ENCODE measurements at regions not wholly inside any gene's neighbourhood (a gene's known extent, or its start where the extent isn't known, plus 50 kb on each side); places are given as distances from the start of the nearest gene placed in this dataset.

DNA sequence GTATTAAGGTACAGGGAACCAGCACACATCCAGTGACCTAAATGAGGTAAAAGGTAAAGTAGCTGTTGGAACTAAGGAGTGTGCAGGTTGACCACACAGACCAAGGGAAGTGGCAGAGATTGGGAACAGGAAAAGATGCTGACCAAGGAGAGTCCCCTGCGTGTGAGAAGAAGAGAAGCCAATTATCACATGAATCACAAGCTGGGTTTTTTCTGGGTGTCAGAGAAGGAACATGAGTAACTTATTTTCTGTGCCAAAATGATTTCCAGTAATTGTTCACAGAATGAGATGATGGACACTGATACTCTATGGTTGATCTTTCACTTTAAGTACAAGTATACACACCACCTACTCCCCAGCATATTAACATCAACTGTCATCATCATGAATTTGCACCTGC lies 130.7 kb upstream of the ACO1 start:
- DNase-seq (ENCODE audit: low read depth in 2 of 2) = no peak

DNA sequence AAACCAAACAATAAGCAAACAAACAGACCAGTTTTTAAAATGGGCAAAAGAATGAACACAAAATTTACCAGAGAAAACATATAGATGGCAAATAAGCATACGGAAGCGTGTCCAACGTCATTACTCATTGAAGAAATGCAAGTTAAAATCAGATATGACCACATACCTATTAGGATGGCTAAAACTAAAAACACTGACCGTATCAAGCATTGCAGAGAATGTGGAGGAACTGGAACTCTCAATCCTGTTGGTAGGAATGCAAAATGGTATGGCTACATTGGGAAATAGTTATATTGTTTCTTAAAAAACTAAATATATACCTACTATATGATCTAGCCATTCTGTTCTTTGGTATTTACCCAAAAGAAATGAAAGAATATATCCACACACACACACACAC lies 129.4 kb upstream of the ACO1 start:
- DNase-seq (ENCODE audit: low read depth in 2 of 2) = no peak

DNA sequence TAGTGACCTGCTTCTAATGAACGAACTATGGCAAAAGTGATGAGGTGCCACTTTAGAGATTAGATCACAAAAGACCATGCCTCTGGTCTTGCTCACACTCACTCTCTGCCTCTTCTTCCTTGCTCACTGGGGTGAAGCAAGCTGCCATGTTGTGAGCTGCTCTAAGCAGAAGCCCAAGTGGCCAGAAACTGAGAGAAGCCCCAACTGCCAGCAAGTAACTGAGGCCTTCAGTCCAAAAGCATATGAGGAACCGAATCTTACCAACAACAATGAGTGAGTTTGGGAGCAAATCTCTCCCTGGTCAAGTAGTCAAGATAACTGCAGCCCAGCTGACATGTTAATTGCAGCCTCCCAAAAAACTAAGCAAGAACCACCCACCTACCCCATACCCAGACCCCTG lies 126.0 kb upstream of the ACO1 start:
- DNase-seq (ENCODE audit: low read depth in 2 of 2) = no peak

DNA sequence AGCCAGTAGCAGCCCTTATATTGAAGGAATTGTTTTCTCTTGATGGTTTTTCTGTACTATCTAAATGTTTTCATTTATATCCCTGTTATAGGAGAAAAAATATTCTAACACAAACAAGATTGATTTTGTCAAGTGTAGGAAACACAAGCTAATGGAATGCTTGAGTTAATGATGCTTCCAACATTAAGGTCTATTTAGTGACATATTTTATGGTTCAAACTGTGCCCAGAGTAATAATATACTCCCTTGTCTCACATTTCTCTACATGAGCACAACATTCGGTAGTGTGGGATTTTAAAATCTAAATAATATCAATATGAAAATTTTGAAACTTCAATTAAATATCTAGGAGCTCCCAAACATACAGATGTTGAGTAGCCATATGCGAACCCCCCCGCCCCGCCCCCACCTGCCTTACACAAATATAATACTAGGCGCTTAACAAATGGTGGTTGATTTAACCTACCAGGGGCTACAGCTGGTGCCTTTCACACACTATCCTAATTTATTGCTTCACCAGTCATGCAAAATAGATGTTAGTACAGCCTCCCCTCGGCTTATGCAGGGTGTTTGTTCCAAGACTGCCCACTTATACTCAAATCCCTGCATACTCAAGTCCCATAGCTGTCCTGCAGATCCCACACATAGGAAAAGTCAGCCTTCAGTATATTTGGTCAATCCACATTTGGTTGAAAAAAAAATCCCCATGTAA lies 124.1 kb upstream of the ACO1 start:
- DNase-seq (ENCODE audit: low read depth in 2 of 2) = no peak

DNA sequence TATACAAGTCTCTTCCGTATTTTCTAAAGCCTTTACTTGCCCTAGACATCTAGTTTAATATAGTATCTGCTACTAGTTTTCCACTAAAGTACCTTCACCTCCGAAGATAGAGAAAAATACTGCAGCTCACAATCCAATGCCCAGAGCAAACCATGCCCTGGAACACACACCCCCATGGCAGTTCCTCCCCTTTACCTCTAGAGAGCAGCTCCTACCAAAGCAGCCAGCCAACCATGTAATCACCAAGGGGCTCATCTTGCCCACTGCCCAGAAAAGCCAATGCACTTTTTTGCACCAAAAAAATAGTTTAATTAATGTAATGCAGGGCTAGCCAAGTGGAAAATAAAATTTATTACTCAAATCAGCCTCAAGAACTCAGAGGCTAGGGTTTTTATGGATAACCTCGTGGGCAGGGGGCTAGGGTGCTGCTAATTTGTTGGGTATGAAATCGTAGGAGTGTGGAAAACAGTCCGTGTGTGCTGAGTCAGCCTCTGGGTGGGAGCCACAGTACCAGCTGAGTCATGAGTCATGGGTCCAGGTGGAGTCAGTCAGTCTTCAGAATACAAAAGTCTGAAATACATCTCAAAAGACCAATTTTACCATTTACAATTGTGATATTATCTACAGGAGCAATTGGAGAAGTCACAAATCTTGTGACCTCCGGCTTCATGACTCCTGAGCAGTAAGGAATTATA lies 120.1 kb upstream of the ACO1 start:
- DNase-seq (ENCODE audit: low read depth in 2 of 2) = no peak

DNA sequence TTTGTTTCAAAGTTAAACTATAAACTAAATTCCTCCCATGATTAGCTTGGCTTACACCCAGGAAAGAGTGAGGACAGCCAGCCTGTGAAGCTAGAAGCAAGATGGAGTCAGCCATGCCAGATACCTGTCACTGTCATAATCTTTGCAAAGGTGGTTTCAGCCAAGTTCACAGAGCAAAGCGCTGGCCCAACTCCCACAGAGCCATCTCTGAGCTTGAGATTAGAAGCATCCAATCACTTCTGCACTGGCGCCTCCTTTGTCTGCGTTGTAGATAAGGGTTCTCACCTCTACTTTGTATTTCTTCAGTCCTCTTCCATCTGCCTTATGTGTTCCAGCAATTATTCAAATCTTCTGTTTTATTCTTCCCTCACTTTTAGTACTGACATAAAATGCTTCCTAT lies 119.4 kb upstream of the ACO1 start:
- no peak for DNase-seq (ENCODE audit: low read depth in 2 of 2)

DNA sequence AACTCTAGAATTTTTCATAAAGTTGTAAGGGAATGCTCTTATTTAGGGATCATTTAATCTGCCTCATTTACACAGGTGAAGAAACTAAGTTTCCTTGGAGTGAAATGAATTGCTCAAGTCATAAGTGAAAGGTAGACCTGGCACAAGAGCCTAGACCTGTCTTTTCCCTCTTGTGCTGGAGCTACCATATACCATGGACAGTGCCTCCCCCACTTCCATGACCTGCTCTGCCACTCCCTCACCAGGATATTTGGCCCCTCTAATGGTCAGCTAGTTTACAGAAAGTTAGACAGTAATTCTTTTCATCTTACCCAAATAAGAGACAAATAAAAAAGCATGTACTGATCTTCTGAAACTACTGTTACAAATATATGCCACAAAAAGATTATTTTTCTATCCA lies 105.5 kb upstream of the ACO1 start:
- no peak for DNase-seq (ENCODE audit: low read depth in 2 of 2)

DNA sequence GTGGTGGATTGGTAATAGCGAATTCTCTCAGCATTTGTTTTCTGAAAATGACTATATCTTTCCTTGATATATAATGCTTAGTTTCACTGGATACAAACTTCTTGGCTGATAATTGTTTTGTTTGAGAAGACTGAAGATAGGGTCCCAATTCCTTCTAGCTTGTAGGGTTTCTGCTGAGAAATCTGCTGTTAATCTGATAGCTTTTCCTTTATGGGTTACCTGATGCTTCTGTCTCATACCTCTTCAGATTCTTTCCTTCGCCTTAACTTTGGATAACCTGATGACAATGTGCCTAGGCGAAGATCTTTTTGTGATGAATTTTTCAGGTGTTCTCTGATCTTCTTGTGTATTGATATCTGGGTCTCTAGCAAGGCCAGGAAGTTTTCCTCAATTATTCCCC lies 94.7 kb upstream of the ACO1 start:
- no peak for DNase-seq (ENCODE audit: low read depth in 2 of 2)

DNA sequence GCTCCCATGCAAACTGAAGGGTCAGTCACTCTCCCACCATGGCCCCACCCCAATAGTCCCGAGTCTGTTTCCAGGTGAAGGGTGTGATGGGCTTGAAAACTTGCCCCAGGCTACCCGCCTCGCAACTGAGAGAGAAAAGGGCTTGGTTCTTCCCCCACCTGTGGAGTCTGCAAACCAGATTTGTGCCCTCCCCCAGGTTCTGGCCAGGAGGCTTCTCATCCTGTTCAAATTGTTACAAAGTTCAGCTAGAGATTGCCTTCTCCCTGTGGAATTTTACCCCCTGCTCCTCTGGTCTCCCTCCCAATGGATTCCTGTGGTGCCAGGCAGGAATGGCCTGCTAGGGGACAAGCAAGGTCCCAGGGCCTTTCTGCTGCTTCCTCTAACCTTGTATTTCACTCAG lies 93.1 kb upstream of the ACO1 start:
- DNase-seq (ENCODE audit: low read depth in 2 of 2) = no peak

DNA sequence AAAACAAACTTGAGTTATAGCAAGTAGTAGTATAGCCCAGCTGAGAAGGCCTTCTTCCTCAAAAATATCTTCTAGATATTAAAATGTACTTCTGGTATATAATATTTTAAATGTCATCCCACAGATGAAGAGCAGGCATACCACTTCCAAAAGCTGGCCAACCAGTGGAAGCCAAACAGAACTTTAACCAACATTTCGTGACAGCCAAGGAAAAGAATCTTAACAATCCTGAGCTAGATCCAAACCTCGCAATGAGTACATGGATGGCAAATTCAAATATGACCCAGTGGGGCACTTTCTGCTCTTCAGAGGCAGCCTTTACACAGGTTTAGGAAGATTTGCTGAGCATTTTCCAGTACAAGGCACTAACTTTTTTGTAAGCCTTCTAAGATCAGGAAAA lies 91.8 kb upstream of the ACO1 start:
- no peak for DNase-seq (ENCODE audit: low read depth in 2 of 2)

DNA sequence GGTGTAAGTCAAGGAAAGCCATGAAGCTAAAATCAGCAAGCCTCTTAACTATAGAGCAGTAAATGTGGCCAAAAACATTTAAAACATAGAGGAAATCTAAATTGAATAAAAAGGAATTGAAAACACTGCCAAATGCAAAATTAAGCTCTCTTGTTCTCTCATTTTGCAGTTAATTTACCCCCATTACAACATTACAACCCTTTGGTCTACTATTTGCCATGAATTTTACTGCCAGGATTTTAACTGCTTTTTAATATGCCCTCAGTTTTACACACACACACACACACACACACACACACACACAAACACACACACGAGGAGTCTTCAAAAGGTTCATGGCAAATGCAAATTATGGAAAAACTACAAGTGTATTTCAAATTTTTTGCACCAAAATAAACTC lies 91.4 kb upstream of the ACO1 start:
- no peak for DNase-seq (ENCODE audit: low read depth in 2 of 2)

DNA sequence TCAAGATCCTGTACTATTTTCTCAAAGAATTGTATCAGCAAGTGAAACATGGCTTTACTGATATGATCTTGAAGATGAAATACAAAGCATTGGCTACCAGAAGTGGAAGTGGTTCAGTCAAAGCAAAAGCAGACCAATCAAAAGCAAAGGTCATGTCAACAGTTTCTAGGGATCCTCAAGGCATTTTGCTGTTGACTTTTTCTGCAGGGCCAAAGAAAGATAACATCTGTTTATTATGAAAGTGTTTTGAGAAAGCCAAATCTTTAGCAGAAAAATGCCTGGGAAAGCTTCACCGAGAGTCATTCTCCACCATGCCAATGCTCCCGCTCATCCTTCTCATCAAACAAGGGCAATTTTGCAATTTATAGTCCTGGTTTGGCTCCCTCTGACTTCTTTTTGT lies 90.3 kb upstream of the ACO1 start:
- DNase-seq (ENCODE audit: low read depth in 2 of 2) = no peak

DNA sequence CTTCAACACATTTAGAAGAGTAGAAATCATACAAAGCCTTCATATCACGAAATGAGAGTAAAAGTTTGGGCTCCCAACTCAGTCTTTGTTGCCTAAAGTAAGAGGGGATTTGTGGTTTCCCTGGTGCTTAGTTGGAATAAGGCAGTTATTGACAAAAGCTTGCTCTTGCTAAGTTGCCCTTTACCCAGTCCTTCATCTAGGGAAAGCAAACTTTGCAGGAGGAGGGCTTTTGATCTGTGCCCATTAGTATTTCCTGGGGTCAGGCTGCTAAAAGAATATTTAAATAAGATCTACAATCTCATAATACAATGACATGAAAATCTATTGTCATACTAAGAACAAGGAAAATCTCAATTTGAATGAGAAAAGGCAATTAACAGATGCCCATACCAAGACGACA lies 84.1 kb upstream of the ACO1 start:
- no peak for DNase-seq (ENCODE audit: low read depth in 2 of 2)

DNA sequence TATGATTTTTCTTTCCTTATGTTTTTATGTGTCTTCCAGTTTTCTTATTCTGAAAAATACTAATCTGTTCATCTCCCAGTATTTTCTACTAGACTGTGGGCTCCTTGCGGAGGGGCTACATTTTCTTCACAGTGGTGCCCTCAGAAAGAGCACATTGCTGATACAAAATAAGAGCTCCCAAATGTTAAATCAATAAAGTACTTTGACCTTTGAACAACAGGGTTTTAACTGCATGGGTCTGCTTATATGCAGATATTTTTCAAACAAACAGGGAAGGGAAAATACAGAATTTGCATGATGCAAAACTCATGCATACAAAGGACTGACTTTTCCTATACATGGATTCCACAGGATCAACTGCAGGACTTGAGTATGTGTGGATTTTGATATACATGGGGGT lies 79.9 kb upstream of the ACO1 start:
- no peak for DNase-seq (ENCODE audit: low read depth in 2 of 2)

DNA sequence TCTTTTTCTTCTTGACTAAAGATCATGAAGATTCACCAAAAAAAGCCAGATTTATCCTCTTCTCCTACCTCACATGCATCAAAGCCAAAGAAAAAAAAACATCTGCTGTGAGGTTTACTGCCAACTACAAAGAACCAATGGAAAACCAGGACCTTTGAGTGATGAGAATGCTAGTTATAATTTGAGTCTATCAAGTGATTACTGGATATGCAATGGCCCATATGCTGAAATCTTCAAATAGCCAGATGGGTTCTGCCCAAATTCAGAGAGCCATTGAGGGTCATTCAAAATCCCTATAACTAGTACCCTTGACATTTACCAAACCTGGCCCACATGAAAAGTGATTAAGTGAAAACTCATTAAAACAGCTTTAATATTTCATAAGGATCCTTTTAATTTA lies 78.4 kb upstream of the ACO1 start:
- no peak for DNase-seq (ENCODE audit: low read depth in 2 of 2)

DNA sequence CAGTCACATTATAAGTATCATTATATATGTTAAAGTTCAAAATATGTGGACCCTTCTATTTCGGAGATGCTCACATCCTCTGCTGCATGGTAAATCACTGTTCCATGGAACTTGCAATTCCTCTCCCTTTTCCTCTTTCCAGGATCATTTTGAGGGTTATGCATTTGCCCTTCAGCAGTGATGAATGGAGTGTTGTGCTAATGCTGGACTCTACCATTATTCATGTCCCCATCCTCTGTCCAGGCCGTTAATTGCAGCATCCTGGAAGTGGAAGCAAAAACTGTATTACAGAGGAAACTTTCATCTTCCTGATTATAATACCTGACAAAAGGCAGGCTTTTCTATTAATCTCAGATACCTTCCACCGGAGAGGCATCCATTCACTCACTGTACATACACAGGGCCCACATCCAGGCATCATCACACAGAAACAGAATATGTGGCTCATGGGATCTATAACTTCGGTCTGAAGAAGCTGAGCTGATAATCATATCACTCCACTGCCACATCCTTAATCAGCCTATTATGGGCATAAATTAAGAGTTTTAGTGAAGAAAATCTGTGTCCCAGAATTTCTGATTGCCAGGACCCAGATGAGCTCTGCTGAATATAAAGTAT lies 65.0 kb upstream of the ACO1 start:
- DNase-seq (ENCODE audit: low read depth in 2 of 2) = no peak

DNA sequence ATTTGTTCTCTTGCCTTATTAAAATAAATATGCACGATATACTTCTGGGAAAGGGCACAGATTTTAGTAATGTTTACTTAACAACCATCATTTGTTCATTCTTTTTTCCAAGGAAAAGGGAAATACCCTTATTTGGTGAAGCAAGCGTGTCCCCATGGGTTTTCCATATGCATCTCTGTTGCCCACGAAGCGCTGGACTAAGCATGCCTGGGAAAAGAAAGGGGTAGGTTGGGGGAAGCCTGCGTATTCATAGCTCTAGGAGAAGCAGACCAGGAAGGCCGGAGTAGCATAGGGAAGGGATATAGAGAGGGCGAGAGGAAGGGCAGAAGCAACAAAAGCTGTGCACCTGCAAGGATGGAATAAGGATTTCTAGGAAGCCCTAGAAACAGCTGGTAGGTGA lies 61.8 kb upstream of the ACO1 start:
- no peak for DNase-seq (ENCODE audit: low read depth in 2 of 2)

DNA sequence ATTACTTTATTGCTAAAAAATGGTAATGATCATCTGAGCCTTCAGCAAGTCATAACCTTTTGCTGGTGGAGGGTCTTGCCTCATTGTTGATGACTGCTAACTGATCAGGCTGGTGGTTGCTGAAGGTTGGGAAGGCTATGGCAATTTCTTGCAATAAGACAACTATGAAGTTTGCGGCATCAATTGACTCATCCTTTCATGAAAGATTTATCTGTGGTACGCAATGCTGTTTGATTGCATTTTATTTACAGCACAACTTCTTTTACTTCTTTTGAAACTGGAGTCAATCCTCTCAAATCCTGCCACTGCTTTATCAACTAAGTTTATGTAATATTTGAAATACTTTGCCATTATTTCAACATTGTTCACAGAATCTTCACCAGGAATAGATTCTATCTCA lies 58.3 kb upstream of the ACO1 start:
- DNase-seq (ENCODE audit: low read depth in 2 of 2) = no peak

DNA sequence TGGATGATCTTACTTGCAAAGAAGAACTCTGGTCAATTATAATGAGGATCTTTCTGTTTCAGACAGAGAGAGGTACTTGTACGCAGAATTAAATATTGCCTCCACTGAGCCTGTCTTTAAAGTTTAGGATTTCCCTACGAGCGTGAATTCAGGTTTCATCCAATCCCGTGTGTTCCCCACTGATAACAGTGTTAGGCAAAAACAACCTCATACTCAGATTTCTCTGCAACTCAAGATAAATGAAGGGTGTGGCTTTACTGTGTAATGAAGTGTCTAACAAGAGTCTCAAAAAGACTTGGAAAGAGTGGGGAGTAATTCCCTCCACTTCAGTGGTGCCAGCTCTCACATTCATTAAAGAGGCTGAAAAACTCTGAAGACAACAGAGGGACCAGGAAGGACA lies 53.2 kb upstream of the ACO1 start:
- no peak for DNase-seq (ENCODE audit: low read depth in 2 of 2)

DNA sequence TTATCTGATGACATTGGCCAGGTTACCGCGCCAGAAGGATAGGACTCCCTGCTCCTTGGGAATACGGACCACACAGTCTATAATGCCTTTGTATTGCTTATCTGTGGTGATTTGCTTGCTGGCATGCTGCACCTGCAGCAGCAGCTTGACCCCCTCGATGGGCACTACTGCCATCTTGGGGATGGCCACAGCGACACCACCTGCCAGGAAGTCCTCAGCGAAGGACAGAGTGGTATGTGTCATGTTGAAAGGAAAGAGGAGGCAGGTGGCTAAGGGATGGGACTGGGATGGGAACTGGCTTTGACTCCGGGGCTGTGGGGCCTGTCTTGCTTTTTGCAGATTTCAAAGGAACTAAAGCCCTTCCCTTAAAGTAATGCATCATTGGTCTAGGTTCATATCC lies 50.3 kb upstream of the ACO1 start:
- no peak for DNase-seq (ENCODE audit: low read depth in 2 of 2)

All from stimulated activated CD4-positive, alpha-beta T cell treated with anti-CD3 and anti-CD28 coated beads, Interleukin-1b, Interleukin-23, amount 100 ng/mL, for 4 hours (primary cell).